ENCODE measurements at regions not wholly inside any gene's neighbourhood (a gene's known extent, or its start where the extent isn't known, plus 50 kb on each side); places are given as distances from the start of the nearest gene placed in this dataset.

DNA sequence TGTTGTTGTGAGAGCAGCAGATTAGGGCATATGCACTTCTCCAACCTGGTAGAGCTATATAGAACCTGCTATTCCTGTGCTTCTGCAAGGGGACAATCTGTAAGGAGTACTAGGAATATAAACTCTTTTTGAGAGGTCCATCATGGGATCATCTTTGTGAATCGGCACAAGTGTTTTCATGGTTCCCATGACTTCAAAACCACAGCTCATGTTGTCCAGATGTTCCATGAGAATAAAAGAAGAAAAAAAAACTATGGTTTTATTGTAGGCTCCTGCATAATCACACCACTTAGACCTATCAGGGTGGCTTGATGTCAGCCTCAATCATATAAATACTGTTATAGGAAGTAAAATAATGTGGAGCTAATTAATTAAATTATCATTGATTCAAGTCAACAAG is 311.4 kb upstream of the ATP2B1 start:
- TF ChIP-seq, protein P1, sequence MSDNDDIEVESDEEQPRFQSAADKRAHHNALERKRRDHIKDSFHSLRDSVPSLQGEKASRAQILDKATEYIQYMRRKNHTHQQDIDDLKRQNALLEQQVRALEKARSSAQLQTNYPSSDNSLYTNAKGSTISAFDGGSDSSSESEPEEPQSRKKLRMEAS (IDR thresholded peaks at IDR 0.05; ENCODE audit: insufficient read depth, insufficient read length), result no peak
- TF ChIP-seq POLR2A (IDR thresholded peaks at IDR 0.05; ENCODE audit: low read depth, low read length), result no peak
